H1 (cell line): ENCODE measurements at regions not wholly inside any gene's neighbourhood (a gene's known extent, or its start where the extent isn't known, plus 50 kb on each side); places are given as distances from the start of the nearest gene placed in this dataset.

Experiments used
- ASH2L ChIP-seq: fragments of 200-600, 300-600 bp; sonication (generic); IDR thresholded peaks from one replicate; pipeline ENCODE4 v1.7.1; 2017; ENCODE audit warnings: low read length
- BCL11A ChIP-seq, 2 experiments: IDR thresholded peaks; one replicate each; pipeline ENCODE4 v1.6.1; 2011; ENCODE audit warnings: low read depth in 2 of 2, low read length in 2 of 2, mild to moderate bottlenecking in 2 of 2
- CBX8 ChIP-seq: fragments of 300-800, 300-1000 bp; sonication (generic); IDR thresholded peaks from 2 replicates; pipeline ENCODE4 v1.7.1; 2016; ENCODE audit warnings: low read depth, low read length, borderline replicate concordance
- EGR1 ChIP-seq: IDR thresholded peaks from 2 replicates; pipeline ENCODE4 v1.6.1; 2011; ENCODE audit warnings: low read depth, low read length, borderline replicate concordance
- RNF2 ChIP-seq: fragments of 200-900, 300-1000 bp; sonication (generic); IDR thresholded peaks from 2 replicates; pipeline ENCODE4 v1.7.1; 2016; ENCODE audit warnings: borderline replicate concordance, low read depth, mild to moderate bottlenecking, antibody characterized with exemption, low read length; ENCODE audit not compliant: poor library complexity, severe bottlenecking; ENCODE audit errors: missing control alignments
- SP1 ChIP-seq: IDR thresholded peaks from 2 replicates; pipeline ENCODE4 v1.6.1; 2011; ENCODE audit warnings: low read depth, low read length
- SP2 ChIP-seq: IDR thresholded peaks from 2 replicates; pipeline ENCODE4 v1.6.1; 2012; ENCODE audit warnings: mild to moderate bottlenecking, low read length, inconsistent platforms
- SP4 ChIP-seq: IDR thresholded peaks from 2 replicates; pipeline ENCODE4 v1.6.1; 2012; ENCODE audit warnings: low read length, inconsistent platforms
- SRF ChIP-seq: IDR thresholded peaks from 2 replicates; pipeline ENCODE4 v1.6.1; 2011; ENCODE audit warnings: mild to moderate bottlenecking, low read depth, low read length, moderate library complexity
- TEAD4 ChIP-seq: IDR thresholded peaks from 2 replicates; pipeline ENCODE4 v1.6.1; 2012; ENCODE audit warnings: low read depth, low read length, inconsistent platforms, mixed read lengths
- TF ChIP-seq, protein P1 (sequence below): fragments of 300-600 bp; sonication (generic); IDR thresholded peaks from 2 replicates; pipeline ENCODE4 v1.7.1; 2012; ENCODE audit warnings: low read length, moderate library complexity, mild to moderate bottlenecking, inconsistent platforms; ENCODE audit not compliant: insufficient replicate concordance

DNA sequence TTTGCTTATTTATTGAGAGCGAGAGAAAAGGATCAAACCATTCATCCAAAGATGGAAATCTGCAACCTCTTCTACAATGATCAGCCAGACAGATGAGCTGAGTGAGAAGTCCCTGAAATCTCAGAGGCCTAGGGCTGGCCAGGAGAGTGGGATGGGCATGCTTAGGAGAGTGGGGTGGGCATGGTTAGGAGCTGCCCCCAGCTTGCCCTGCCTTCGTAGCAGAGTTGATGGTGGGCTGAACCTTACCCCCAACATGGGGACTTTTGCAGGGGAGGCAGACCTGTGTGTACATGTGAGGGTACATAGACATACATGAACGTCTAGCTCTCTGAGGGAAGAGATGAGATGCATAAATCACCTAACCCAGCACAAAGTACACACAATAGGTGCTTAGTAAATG is 95.7 kb upstream of the ESRRB start (continued):
- TF ChIP-seq, protein P1, sequence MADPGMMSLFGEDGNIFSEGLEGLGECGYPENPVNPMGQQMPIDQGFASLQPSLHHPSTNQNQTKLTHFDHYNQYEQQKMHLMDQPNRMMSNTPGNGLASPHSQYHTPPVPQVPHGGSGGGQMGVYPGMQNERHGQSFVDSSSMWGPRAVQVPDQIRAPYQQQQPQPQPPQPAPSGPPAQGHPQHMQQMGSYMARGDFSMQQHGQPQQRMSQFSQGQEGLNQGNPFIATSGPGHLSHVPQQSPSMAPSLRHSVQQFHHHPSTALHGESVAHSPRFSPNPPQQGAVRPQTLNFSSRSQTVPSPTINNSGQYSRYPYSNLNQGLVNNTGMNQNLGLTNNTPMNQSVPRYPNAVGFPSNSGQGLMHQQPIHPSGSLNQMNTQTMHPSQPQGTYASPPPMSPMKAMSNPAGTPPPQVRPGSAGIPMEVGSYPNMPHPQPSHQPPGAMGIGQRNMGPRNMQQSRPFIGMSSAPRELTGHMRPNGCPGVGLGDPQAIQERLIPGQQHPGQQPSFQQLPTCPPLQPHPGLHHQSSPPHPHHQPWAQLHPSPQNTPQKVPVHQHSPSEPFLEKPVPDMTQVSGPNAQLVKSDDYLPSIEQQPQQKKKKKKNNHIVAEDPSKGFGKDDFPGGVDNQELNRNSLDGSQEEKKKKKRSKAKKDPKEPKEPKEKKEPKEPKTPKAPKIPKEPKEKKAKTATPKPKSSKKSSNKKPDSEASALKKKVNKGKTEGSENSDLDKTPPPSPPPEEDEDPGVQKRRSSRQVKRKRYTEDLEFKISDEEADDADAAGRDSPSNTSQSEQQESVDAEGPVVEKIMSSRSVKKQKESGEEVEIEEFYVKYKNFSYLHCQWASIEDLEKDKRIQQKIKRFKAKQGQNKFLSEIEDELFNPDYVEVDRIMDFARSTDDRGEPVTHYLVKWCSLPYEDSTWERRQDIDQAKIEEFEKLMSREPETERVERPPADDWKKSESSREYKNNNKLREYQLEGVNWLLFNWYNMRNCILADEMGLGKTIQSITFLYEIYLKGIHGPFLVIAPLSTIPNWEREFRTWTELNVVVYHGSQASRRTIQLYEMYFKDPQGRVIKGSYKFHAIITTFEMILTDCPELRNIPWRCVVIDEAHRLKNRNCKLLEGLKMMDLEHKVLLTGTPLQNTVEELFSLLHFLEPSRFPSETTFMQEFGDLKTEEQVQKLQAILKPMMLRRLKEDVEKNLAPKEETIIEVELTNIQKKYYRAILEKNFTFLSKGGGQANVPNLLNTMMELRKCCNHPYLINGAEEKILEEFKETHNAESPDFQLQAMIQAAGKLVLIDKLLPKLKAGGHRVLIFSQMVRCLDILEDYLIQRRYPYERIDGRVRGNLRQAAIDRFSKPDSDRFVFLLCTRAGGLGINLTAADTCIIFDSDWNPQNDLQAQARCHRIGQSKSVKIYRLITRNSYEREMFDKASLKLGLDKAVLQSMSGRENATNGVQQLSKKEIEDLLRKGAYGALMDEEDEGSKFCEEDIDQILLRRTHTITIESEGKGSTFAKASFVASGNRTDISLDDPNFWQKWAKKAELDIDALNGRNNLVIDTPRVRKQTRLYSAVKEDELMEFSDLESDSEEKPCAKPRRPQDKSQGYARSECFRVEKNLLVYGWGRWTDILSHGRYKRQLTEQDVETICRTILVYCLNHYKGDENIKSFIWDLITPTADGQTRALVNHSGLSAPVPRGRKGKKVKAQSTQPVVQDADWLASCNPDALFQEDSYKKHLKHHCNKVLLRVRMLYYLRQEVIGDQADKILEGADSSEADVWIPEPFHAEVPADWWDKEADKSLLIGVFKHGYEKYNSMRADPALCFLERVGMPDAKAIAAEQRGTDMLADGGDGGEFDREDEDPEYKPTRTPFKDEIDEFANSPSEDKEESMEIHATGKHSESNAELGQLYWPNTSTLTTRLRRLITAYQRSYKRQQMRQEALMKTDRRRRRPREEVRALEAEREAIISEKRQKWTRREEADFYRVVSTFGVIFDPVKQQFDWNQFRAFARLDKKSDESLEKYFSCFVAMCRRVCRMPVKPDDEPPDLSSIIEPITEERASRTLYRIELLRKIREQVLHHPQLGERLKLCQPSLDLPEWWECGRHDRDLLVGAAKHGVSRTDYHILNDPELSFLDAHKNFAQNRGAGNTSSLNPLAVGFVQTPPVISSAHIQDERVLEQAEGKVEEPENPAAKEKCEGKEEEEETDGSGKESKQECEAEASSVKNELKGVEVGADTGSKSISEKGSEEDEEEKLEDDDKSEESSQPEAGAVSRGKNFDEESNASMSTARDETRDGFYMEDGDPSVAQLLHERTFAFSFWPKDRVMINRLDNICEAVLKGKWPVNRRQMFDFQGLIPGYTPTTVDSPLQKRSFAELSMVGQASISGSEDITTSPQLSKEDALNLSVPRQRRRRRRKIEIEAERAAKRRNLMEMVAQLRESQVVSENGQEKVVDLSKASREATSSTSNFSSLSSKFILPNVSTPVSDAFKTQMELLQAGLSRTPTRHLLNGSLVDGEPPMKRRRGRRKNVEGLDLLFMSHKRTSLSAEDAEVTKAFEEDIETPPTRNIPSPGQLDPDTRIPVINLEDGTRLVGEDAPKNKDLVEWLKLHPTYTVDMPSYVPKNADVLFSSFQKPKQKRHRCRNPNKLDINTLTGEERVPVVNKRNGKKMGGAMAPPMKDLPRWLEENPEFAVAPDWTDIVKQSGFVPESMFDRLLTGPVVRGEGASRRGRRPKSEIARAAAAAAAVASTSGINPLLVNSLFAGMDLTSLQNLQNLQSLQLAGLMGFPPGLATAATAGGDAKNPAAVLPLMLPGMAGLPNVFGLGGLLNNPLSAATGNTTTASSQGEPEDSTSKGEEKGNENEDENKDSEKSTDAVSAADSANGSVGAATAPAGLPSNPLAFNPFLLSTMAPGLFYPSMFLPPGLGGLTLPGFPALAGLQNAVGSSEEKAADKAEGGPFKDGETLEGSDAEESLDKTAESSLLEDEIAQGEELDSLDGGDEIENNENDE: no peak
- TF ChIP-seq SP4 (no peak), BCL11A (IDR thresholded peaks at IDR 0.05; ENCODE audit: low read depth in 2 of 2, low read length in 2 of 2) (no peak), ASH2L (no peak), EGR1 (no peak), SP1 (no peak), TEAD4 (no peak), RNF2 (no peak), SP2 (no peak), CBX8 (no peak), SRF (no peak)
